Kidney glomerular epithelial cell (primary cell): ENCODE measurements at regions not wholly inside any gene's neighbourhood (a gene's known extent, or its start where the extent isn't known, plus 50 kb on each side); places are given as distances from the start of the nearest gene placed in this dataset.
"Not testable (repeated sequence)": the region's sequence is repeated elsewhere in the genome, so short reads cannot be mapped to it uniquely, and the experiment has no call there.

ENCODE experiments used
- DNase-seq: peaks from one replicate; lab custom pipeline; 2025; lab: John Stamatoyannopoulos, UW

DNA sequence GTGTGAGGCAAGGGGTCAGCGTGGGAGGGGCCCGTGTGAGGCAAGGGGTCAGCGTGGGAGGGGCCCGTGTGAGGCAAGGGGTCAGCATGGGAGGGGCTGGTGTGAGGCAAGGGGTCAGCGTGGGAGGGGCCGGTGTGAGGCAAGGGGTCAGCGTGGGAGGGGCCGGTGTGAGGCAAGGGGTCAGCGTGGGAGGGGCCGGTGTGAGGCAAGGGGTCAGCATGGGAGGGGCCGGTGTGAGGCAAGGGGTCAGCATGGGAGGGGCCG lies 119.2 kb downstream of the SEPTIN14 start:
- not testable (repeated sequence) for DNase-seq

DNA sequence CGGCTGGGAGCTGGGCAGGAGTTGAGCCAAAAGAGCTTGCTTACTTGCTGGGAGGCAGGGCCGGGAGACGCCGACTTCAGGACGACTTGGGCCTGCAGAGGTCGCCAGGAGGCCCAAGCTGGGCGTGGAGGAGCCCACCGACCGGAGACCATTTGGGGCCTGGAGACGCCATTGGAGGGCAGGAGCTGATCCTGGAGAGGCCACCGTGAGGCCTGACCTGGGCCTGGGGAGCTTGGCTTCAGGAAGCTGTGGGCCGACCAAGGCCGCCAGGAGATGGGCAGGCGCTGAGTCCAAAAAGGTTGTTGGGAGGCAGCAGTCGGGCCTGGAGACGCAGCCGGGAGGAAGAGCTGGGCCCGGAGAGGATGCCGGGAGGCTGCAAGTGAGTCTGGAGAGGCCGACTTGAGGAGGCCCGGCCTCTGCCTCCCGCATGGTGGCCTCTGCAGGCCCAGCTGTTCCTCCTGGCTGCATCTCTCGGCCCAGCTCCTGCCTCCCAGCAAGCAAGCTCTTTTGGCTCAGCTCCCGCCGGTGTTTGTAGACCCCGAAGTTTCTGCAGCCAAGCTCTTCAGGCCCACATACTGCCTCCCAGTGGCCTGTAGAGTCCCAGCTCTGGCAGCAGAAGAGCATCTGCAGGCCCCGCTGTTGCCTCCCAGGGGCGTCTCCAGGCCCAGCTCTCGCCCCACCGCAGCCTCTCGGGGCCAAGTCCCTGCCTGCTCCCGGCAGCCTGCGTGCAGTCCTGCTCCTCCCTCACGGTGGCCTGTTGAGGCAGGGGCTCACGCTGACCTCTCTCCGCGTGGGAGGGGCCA lies 119.7 kb downstream of the SEPTIN14 start:
- not testable (repeated sequence) for DNase-seq

DNA sequence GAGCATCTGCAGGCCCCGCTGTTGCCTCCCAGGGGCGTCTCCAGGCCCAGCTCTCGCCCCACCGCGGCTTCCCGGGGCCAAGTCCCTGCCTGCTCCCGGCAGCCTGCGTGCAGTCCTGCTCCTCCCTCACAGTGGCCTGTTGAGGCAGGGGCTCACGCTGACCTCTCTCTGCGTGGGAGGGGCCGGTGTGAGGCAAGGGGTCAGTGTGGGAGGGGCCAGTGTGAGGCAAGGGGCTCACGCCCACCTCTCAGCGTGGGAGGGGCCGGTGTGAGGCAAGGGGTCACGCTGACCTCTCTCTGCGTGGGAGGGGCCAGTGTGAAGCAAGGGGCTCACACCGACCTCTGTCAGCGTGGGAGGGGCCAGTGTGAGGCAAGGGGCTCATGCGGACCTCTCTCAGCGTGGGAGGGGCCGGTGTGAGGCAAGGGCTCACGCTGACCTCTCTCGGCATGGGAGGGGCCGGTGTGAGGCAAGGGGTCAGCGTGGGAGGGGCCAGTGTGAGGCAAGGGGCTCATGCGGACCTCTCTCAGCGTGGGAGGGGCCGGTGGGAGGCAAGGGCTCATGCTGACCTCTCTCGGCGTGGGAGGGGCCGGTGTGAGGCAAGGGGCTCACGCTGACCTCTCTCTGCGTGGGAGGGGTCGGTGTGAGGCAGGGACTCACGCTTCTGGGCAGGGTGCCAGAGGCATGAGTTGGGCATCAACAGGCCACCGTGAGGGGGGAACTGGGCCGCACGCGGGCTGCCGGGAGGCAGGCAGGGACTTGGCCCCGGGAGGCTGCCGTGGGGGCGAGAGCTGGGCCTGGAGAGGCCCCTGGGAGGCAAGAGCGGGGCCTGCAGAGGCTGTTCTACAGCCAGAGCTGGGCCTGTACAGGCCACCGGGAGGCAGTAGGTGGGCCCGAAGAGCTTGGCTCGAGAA lies 120.6 kb downstream of the SEPTIN14 start:
- not testable (repeated sequence) for DNase-seq

DNA sequence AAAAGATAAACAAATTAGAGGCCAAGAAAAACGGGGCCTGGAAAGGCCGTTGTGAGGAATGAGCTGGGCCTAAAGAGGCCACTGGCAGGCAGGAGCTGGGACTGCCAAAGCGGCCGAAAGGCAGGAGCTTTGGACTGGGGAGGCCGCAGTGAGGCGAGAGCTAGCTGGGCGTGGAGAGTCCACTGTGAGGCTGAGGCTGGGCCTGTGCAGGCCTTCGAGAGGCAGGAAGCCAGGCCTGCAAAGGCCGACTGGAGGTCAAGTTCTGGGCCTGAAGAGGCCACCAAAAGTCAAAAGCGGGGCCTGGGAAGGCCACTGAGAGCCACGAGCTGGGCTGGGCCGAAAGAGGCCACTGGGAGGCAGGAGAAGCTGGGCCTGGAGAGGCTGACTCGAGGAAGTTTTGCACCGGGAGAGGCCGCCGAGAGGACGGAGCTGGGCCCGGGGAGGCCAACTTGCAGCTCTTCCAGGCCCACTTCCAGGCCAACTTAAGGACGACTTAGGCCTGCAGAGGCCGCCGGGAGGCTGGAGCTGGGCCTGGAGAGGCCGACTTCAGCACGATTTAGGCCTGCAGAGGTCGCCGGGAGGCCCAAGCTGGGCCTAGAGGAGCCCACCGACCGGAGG lies 121.8 kb downstream of the SEPTIN14 start:
- DNase-seq = not testable (repeated sequence)

DNA sequence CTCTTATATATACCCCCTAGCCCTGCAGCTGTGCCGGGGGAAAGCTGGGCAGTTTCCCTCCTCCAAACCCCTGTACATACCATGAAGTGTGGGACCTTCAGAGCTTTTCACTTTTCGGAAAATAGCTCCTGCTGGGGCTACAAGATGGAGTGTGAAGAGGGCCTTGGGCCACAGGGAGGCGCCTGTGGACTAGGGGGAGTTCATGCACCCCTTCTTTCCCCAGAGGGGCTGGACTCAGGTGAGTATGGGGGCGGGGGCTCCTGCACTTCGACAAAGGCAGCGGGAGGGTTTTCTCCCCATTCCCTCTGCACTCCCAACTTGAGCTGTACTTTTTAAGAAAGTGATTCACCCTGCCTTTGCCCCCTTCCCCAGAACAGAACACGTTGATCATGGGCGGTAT lies 122.5 kb downstream of the SEPTIN14 start:
- not testable (repeated sequence) for DNase-seq

DNA sequence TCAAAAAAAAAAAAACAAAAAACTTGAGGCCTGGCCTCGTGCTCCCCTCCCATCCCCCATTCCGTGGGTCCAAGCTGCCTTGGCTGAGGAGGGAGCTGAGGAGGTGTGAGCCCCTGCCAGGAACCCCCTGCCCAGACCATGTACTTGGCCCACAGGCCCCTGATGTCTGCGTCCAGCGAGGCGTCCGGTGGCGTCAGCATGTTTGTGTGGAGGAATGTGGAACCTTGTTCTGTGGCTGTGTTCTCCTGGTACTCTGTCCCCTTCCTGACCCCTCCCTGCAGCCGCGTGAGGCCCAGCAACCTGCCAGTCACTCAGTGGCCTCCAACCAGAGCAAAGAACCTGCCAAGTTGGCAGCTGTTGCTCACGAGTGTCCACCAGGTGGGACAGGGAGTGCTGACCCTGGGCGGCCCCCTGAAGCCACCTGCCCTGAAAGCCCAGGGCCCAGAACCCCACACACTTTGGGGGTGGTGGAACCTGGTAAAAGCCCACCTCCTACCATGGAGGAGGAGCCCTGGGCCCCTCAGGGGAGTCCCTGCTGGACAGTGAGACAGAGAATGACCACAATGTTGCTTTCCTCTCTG lies 125.8 kb downstream of the SEPTIN14 start:
- DNase-seq = not testable (repeated sequence)

DNA sequence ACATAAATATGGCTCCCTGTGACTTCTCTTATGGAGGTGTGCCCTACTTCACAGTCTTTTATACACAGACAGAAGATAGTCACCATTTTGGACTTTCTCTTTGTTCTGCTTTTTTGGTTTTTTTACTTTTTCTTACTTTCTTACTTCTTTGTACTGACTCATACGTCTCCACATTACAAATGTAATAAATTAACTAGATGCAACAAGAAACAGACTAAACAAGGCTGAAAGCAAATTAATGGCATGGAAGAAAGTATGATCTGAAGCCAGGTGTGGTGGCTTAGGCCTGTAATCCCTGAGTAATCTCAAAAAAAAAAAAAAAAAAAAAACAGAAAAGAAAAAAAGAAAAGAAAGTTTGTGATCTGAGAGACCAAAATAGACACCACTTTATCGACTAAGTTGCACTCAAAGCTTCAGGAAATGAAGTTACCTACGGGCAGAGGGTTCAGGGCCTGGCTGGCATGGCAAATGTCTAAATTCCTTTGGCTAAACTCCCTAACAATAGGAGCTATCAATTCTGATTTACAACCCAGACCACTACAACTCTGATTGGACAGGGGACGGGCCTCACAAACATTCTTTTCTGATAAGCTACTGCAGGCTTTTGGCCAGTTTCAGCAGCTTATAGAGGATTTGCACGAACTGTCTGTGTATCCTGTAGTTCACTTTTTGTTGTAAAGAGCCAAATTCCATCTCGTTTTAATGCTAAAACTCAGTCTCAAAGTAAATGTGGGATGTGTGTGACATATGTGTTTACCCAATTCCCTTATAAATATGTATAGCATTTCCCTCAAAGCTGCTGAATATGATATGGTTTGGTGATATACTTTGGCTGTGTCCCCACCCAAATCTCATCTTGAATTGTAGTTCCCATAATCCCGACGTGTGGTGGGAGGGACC lies 129.1 kb downstream of the SEPTIN14 start:
- peak; percentile 16 for DNase-seq

DNA sequence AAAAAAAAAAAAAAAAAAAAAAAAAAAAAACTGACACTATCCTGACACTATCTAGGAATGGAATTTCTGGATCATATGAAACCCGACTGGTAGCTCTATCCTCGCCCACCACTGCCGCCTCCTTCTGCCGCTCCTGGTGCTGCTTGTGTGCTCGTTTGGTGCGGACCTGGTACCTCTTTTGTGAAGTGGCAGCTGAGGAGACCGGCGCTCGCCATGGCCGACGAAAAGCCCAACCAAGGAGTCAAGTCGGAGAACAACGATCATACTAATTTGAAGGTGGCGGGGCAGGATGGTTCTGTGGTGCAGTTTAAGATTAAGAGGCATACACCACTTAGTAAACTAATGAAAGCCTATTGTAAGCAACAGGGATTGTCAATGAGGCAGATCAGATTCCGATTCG lies 130.6 kb downstream of the SEPTIN14 start:
- no peak for DNase-seq

DNA sequence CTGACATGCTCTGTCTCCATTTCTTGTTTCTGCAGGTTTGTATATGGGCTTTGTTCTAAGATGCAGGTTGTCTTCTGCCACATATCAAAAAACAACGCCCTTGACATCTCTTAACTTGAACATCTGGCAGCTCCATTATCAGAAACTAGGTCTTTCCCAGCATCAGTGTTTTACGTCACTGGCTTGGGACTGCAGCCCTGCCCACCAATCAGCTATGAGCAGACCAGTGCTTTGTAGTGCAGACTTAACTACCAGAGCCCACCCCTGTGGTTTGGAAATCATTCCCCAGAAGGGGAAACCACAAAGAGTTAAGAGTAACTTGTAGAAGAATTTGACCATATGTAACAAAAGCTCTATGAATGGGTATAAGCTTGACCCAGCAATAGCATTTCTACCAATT lies 132.4 kb downstream of the SEPTIN14 start:
- DNase-seq = no peak

DNA sequence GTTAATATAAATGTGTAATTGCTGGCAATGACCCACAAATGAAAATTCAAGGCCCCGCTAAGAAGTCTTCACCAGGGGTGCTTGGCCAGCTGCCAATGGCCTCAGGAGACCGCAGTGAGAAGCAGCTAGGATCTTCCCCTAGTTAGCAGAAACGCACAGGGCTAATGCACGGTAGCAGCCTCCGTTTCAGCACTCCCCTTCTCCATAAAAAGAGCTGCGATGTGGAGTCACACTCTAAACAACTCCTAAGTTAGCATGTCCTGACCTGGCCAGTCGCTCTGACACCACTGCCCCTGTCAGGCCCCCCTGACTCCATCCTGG lies 139.0 kb downstream of the SEPTIN14 start:
- DNase-seq = no peak

DNA sequence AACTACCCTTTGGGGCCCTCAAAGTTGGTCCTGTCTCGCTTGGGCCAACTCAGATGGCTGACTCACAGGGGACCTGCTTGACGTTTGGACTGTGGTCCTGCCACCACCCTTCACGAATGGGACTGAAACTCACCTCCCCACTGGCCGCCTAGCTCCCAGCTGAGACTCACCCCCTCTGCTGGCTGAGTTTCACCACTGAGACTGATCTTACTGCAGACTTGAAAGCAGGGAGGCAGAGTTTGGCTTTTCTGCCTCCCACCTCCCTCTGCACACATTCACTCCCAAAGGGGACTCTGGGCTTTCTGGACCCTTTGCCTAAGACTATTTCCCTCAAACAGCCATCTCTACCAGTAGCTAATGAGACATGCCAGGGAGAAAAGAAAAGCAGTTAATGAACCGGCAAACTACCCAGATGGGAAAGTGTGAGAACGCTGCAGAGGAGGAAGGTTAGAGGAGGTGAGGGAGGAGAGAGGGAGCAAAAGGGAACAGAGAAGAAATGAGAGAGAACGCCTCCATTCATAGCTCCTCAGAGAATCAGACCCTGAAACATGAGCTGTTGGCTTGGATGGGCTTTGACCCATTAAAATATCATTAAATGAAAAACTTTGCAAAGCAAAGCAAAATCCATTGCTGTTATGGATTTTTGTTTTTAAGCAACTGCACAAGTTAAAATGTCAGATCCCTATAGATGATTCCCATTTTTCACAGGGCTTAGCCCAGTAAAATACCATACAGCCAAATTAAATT lies 139.5 kb downstream of the SEPTIN14 start:
- not testable (repeated sequence) for DNase-seq

DNA sequence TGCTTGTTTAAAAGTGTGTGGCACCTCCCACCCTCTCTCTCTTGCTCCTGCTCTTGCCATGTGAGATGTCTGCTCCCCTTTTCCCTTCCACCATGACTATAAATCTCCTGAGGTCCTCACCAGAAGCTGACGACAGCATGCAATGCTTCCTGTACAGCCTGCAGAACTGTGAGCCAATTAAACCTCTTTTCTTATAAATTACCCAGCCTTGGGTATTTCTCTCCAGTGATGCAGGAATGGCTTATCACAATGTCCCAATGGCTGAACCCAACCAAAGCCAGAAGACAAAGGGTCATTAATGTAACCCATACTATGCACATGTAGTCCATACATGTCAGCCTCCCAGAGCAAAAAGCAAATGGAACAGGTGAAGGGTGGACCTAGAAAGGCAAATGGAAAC lies 141.5 kb downstream of the SEPTIN14 start:
- DNase-seq = not testable (repeated sequence)

DNA sequence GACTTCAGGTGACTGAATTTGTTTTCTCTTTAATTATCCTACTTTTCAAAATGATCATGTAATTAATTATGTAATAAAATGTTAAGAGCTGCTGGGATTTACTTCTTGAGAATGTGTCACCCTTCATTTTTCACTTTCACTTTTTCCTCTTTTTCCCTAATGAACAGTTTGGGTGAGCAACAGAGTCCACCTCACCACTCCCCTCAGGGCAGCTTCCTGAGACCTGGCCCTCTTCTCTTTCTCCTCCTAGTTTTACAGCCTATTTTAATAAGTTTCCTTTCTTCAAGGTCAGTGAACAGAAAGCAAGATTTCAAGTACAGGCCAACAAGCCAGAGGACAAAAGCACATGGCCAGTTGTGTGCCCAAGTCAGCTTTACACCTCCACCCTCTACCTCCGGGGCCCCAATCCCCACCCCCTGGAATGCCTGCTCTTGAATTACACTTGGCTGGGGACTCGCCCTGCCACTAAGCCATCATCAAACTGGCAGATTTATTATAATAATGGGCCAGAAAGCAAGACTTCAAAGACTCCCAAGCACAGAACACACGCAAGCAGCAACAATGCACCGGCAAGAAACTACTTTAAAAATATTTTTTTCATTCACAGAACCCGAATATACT lies 143.1 kb upstream of the VOPP1 start:
- not testable (repeated sequence) for DNase-seq

DNA sequence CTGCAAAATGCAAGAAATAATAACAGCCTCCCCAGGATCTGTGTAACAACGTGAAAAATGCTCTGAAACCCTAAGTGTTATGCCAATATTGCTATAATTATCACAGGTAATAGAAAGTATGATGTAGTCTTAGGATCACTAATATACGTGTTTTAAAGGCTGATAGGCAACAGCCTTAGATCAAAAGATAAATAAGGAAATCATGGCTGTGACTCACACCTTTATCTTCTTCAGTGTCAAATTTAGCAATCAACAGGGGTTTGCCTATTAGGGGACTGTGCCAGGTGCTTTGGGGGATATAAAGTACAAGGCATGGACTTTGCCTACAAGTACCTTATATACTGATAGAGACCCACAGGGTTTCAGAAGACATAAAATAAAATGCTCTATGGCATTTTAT lies 142.1 kb upstream of the VOPP1 start:
- not testable (repeated sequence) for DNase-seq

DNA sequence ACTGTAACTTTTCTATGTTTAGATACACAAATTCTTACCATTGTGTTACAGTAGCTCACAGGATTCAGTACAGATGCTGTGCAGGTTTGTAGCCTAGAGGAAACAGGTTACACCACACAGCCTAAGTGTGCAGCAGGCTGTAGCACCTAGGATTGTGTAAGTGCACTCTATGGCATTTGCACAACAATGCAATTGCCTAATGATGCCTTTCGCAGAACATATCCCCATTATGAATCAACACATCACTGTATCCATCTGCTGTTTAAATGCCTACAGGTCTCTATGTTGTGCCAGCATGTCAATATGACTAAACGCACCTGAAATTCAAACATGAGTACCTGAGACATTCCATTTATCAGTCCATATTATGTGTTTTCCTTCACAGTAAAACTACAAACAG lies 138.0 kb upstream of the VOPP1 start:
- DNase-seq = not testable (repeated sequence)

DNA sequence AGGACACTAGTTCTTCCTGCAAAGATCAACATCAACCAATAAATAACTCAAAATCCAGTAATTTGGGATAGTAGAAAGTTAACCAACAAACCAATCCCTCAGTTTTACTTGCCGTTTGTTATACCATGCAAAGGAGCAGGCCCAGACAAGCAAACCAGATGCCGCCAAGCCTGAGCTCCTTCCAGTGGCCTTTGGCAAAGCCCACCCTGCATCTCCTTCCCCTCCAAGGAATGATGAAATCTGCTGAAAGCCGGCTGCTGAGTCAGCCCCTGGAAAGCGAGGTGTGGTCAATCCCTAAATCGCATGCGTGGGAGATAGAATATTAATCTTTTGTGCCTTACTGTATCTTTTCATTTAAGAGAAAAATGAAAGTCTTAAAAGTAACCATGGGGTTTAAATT lies 135.7 kb upstream of the VOPP1 start:
- DNase-seq = not testable (repeated sequence)

DNA sequence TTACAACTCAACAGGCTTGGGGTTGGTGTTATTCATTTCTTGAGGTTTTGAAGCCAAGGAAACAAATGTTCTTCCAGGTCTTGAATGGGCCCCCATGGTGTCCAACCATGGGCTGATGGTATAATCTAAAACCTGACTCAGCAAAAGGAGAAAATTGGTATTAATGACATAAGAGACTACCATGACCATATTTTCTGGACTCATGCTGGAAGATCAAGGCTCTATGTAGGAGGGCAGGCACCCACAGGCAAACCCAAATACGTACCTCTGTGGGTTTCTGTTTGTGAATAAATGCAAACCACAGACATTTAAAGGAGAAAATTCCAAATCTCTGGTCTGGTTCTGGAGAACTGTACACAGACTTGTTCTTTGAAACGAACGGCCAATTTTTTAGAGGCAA lies 135.1 kb upstream of the VOPP1 start:
- DNase-seq = not testable (repeated sequence)

DNA sequence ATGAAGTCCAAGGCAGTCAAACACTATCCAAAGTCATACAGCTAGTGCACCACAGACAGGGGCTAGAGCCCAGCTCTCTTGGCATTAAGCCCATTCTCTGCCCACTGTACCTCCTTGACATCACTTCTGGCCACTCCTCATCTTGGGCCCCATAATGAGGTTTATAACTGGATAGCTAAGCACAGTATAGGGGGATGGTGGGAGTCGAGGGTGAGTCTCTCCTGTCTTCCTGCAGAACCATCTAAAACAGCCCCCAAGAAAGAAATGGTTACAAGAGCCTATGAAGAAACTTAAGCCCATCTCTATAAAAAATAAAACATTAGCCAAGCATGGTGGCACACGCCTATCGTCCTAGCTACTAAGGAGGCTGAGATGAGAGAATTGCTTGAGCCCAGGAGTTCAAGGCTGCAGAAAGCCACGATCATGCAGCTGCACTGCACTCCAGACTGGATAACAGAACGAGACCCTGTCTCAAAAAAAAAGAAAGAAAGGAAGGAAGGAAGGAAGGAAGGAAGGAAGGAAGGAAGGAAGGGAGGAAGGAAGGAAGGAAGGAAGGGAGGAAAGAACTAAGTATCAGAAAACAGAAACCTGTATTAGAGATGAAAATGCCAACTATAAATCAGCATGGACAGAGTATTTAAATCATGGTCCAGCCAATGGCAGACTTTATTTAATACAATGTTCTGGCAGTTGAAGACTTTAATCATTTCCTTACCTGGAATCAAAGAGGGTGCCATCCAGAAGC lies 134.3 kb upstream of the VOPP1 start:
- not testable (repeated sequence) for DNase-seq

DNA sequence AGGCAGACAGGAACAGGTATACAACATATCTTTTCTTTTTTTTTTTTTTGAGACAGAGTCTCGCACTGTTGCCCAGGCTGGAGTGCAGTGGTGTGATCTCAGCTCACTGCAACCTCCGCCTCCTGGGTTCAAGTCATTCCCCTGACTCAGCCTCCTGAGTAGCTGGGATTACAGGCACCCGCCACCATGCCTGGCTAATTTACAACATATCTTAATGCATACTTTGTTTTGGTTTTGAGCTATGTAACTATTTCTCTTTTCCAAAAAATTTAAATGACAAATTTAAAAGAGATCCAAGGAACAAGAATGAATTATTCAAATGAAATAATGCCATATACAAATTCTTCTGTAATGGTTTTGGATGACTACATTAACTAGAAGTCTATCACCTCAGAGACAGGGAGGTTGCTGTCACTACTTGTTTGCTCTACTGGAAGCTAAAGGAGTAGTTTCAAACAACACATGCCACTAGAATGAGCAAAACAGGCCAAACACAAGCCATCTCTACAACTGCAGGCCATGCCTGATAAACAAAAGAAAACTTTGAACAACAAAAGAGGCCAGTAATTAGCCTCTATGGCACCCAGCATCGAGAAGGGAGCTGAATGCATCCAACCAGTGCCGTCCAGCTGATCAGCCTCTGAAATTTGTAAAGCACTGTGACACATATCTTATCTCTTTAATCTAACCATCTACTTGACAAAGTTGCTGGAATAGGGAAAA lies 133.6 kb upstream of the VOPP1 start:
- DNase-seq = not testable (repeated sequence)
